ENCODE measurements at regions not wholly inside any gene's neighbourhood (a gene's known extent, or its start where the extent isn't known, plus 50 kb on each side); places are given as distances from the start of the nearest gene placed in this dataset.

GRCh38 chr22:49179175-49179574 is 648.5 kb downstream of the BRD1 start:
- Histone ChIP-seq H3K36me3 (ENCODE audit: low read depth, low read length) (no peaks in the 10 kb centered on the region), H3K4me3 (ENCODE audit: low read length) (no peak overlapping the region), H3K27me3 (ENCODE audit: low read length) (no peaks in the 10 kb centered on the region), H3K4me2 (ENCODE audit: low read length) (no peak overlapping the region), H3K27ac (ENCODE audit: low read length) (no peak overlapping the region), H3K9me3 (ENCODE audit: low read length) (no peaks in the 10 kb centered on the region), H3K9me2 (replicated peaks; ENCODE audit: low read length) (no peaks in the 10 kb centered on the region), H4K20me1 (ENCODE audit: low read length) (no peaks in the 10 kb centered on the region), H3F3A (ENCODE audit: low read length, unreplicated experiment) (no peaks in the 10 kb centered on the region), H3K79me2 (ENCODE audit: low read length) (no peaks in the 10 kb centered on the region), H2AFZ (ENCODE audit: low read length) (no peak overlapping the region), H3K4me1 (ENCODE audit: insufficient read depth, low read length) (no peaks in the 10 kb centered on the region), H3K9ac (ENCODE audit: low read length) (no peak overlapping the region)
- ChIA-PET CTCF (no interaction called here), POLR2A (ENCODE audit: unreplicated experiment) (no interaction called here)
- DNase-seq (no peak), ATAC-seq (no peak)
- no peak for TF ChIP-seq EZH2 (IDR thresholded peaks at IDR 0.05; ENCODE audit: low read length, unreplicated experiment)
- TF ChIP-seq EZH2phosphoT487 (IDR thresholded peaks at IDR 0.05; ENCODE audit: borderline replicate concordance, low read length) = no peak
- TF ChIP-seq, protein P1, sequence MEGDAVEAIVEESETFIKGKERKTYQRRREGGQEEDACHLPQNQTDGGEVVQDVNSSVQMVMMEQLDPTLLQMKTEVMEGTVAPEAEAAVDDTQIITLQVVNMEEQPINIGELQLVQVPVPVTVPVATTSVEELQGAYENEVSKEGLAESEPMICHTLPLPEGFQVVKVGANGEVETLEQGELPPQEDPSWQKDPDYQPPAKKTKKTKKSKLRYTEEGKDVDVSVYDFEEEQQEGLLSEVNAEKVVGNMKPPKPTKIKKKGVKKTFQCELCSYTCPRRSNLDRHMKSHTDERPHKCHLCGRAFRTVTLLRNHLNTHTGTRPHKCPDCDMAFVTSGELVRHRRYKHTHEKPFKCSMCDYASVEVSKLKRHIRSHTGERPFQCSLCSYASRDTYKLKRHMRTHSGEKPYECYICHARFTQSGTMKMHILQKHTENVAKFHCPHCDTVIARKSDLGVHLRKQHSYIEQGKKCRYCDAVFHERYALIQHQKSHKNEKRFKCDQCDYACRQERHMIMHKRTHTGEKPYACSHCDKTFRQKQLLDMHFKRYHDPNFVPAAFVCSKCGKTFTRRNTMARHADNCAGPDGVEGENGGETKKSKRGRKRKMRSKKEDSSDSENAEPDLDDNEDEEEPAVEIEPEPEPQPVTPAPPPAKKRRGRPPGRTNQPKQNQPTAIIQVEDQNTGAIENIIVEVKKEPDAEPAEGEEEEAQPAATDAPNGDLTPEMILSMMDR (conservative IDR thresholded peaks at IDR 0.05; ENCODE audit: low read depth, low read length) = no peak
- intact Hi-C loops (cut with micrococcal nuclease) = no loop called here
- no TSS peak for BruUV-seq (replicated peaks)

DNA sequence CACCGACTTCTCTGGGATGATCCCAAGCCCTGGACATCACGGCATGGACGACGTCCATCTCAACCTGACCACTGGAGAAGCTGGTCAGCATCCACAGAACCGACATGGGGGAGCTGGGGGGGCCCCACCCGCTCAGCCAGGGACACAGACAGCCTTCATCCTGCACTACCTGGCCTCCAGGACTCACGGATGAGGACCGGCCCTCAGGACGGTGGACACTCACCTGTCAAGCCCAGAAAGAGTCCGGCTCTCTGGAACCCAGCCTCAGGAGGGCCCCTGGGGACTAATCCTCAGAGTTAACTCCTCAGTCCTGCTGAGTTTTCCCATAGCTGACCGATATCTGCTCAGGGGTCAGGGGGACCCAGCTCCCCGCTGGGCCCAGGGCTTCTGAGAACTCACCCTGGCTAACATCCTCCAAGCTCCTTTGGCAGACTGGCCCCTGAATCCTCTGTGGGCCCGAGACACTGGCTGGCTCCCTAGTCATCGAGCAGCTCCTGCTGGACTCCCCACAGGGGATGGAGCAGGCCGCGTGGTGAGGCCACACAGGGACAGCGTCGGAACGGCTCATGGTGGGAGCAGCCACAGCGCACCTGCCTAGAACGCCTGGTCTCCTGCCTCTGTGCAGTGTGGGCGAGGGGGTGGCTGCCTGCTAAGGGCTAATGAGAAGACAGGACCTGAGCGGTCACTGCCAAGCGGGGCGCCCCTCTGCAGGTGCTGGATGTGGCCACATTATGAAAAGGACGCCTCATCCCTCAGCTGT is 649.2 kb downstream of the BRD1 start:
- no peak for TF ChIP-seq EZH2 (IDR thresholded peaks at IDR 0.05; ENCODE audit: low read length, unreplicated experiment)
- TF ChIP-seq, protein P1 (conservative IDR thresholded peaks at IDR 0.05; ENCODE audit: low read depth, low read length) = no peak
- no peak for TF ChIP-seq EZH2phosphoT487 (IDR thresholded peaks at IDR 0.05; ENCODE audit: borderline replicate concordance, low read length)
- Histone ChIP-seq H3K79me2 (ENCODE audit: low read length) (no peaks in the 10 kb centered on the region), H3K27me3 (ENCODE audit: low read length) (no peaks in the 10 kb centered on the region), H3K4me1 (ENCODE audit: insufficient read depth, low read length) (no peaks in the 10 kb centered on the region), H3K9ac (ENCODE audit: low read length) (no peak overlapping the region), H3F3A (ENCODE audit: low read length, unreplicated experiment) (no peaks in the 10 kb centered on the region), H3K4me3 (ENCODE audit: low read length) (no peak overlapping the region), H3K4me2 (ENCODE audit: low read length) (no peak overlapping the region), H3K9me3 (ENCODE audit: low read length) (no peaks in the 10 kb centered on the region), H2AFZ (ENCODE audit: low read length) (no peak overlapping the region), H4K20me1 (ENCODE audit: low read length) (no peaks in the 10 kb centered on the region), H3K27ac (ENCODE audit: low read length) (no peak overlapping the region), H3K9me2 (replicated peaks; ENCODE audit: low read length) (no peaks in the 10 kb centered on the region), H3K36me3 (ENCODE audit: low read depth, low read length) (no peaks in the 10 kb centered on the region)
- DNase-seq = no peak
- ChIA-PET CTCF (no interaction called here), POLR2A (ENCODE audit: unreplicated experiment) (no interaction called here)
- BruUV-seq (replicated peaks) = no TSS peak
- intact Hi-C loops (cut with micrococcal nuclease) = no loop called here
- no peak for ATAC-seq

- Histone ChIP-seq H4K20me1 (ENCODE audit: low read length) (no peaks in the 10 kb centered on the region), H3K27me3 (ENCODE audit: low read length) (no peaks in the 10 kb centered on the region), H3K36me3 (ENCODE audit: low read depth, low read length) (no peaks in the 10 kb centered on the region), H2AFZ (ENCODE audit: low read length) (no peak overlapping the region), H3K4me2 (ENCODE audit: low read length) (no peak overlapping the region), H3F3A (ENCODE audit: low read length, unreplicated experiment) (no peaks in the 10 kb centered on the region), H3K27ac (ENCODE audit: low read length) (no peak overlapping the region), H3K4me1 (ENCODE audit: insufficient read depth, low read length) (no peaks in the 10 kb centered on the region), H3K4me3 (ENCODE audit: low read length) (no peak overlapping the region), H3K9ac (ENCODE audit: low read length) (no peak overlapping the region), H3K9me2 (replicated peaks; ENCODE audit: low read length) (no peaks in the 10 kb centered on the region), H3K79me2 (ENCODE audit: low read length) (no peaks in the 10 kb centered on the region), H3K9me3 (ENCODE audit: low read length) (no peaks in the 10 kb centered on the region)
- ChIA-PET POLR2A (ENCODE audit: unreplicated experiment) (no interaction called here), CTCF (no interaction called here)
- ATAC-seq (no peak), DNase-seq (no peak)
- BruUV-seq (replicated peaks) = no TSS peak
- TF ChIP-seq, protein P1 (conservative IDR thresholded peaks at IDR 0.05; ENCODE audit: low read depth, low read length) = no peak
- TF ChIP-seq EZH2phosphoT487 (IDR thresholded peaks at IDR 0.05; ENCODE audit: borderline replicate concordance, low read length) = no peak
- intact Hi-C loops (cut with micrococcal nuclease) = no loop called here
Observed at GRCh38 chr22:49177666-49178065, 650.0 kb downstream of the BRD1 start.

Data from PC-3 (cell line).